Skeletal muscle satellite cell (primary cell): ENCODE measurements at regions not wholly inside any gene's neighbourhood (a gene's known extent, or its start where the extent isn't known, plus 50 kb on each side); places are given as distances from the start of the nearest gene placed in this dataset.

Experiments used
- H3K27me3 ChIP-seq: 2 replicates; pipeline ENCODE4 v1.7.0; 2013; ENCODE audit warnings: low read length; ENCODE audit not compliant: control insufficient read depth, insufficient read depth
- H3K36me3 ChIP-seq: 2 replicates; pipeline ENCODE4 v1.7.0; 2013; ENCODE audit warnings: mild to moderate bottlenecking, control low read depth, low read length; ENCODE audit not compliant: insufficient read depth
- H3K4me1 ChIP-seq: 2 replicates; pipeline ENCODE4 v1.7.0; 2013; ENCODE audit warnings: low read length; ENCODE audit not compliant: control insufficient read depth, insufficient read depth
- H3K4me2 ChIP-seq: 2 replicates; pipeline ENCODE4 v1.7.0; 2013; ENCODE audit warnings: mild to moderate bottlenecking, low read length
- H3K4me3 ChIP-seq: 2 replicates; pipeline ENCODE4 v1.7.0; 2013; ENCODE audit warnings: low read length
- H3K9ac ChIP-seq: 2 replicates; pipeline ENCODE4 v1.7.0; 2013; ENCODE audit warnings: mild to moderate bottlenecking, low read depth, low read length, moderate library complexity
- H3K9me3 ChIP-seq: replicated peaks from 2 replicates; pipeline ENCODE4 v1.7.0; 2013; ENCODE audit warnings: mild to moderate bottlenecking, control low read depth, low read length

GRCh38 chr11:131122448-131122847 is 206.2 kb upstream of the SNX19 start:
- Histone ChIP-seq H3K9me3 (no peaks in the 10 kb centered on the region), H3K27me3 (no peaks in the 10 kb centered on the region), H3K9ac (no peak overlapping the region), H3K4me1 (no peaks in the 10 kb centered on the region), H3K4me2 (no peak overlapping the region), H3K4me3 (no peak overlapping the region), H3K36me3 (no peaks in the 10 kb centered on the region)

DNA sequence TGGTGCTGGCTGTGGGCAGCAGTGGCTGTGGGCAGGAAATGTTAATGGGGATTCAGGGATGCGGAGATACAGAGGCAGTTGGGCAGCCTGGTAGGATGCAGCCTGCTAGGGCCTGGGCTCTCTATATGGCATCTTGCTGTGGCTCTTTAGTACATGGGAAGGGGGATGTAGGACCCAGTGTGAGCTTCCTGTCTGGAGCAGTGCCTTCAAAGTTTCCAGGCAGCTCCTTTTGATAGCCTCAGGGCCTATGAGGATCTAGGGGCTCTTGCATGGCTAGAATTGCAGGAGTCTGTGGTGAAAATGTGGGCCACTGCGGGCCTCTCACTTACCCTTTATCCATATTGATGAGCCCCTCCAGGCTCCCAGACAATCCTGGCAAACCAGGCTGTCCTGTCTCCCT is 213.2 kb upstream of the SNX19 start:
- Histone ChIP-seq H3K4me3 (no peak overlapping the region), H3K4me1 (no peaks in the 10 kb centered on the region), H3K4me2 (no peak overlapping the region), H3K9ac (no peak overlapping the region), H3K9me3 (no peaks in the 10 kb centered on the region), H3K27me3 (no peaks in the 10 kb centered on the region), H3K36me3 (no peaks in the 10 kb centered on the region)

GRCh38 chr11:131135611-131136010 is 219.3 kb upstream of the SNX19 start:
- H3K36me3 ChIP-seq: no peaks in the 10 kb centered on the region
- no peak overlapping the region for H3K4me3 ChIP-seq
- no peak overlapping the region for H3K4me2 ChIP-seq
- H3K27me3 ChIP-seq: no peaks in the 10 kb centered on the region
- no peak overlapping the region for H3K9ac ChIP-seq
- peaks cover 17% of the 10 kb centered on the region for H3K4me1 ChIP-seq
- no peaks in the 10 kb centered on the region for H3K9me3 ChIP-seq

DNA sequence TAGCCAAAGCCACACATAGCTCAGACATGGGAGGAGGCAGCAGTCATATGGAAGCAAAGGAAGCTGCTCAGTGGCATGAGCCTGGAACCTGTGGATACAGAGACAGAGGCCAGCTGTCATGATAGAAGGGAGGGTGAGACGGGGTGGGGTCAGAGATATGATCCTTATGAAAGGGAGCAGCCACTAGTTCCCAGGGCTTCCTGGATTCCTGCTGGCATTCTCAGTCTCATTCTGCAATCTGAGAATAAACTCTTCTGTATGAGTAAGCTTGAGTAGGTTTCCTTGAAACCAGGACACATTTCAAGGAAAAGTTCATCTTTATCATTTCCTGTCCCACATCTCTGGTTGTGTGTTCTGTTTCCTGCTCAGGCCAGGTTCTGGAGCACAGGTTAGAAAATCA is 220.2 kb upstream of the SNX19 start:
- peaks cover 17% of the 10 kb centered on the region for H3K4me1 ChIP-seq
- H3K36me3 ChIP-seq: no peaks in the 10 kb centered on the region
- H3K27me3 ChIP-seq: no peaks in the 10 kb centered on the region
- H3K9me3 ChIP-seq: no peaks in the 10 kb centered on the region
- H3K4me3 ChIP-seq: no peak overlapping the region
- H3K9ac ChIP-seq: no peak overlapping the region
- H3K4me2 ChIP-seq: no peak overlapping the region

- no peaks in the 10 kb centered on the region for H3K36me3 ChIP-seq
- no peak overlapping the region for H3K4me3 ChIP-seq
- H3K9ac ChIP-seq: no peak overlapping the region
- no peak overlapping the region for H3K4me2 ChIP-seq
- H3K27me3 ChIP-seq: no peaks in the 10 kb centered on the region
- peaks cover 17% of the 10 kb centered on the region for H3K4me1 ChIP-seq
- no peaks in the 10 kb centered on the region for H3K9me3 ChIP-seq
Measured at GRCh38 chr11:131137046-131137445, 220.8 kb upstream of the SNX19 start.

DNA sequence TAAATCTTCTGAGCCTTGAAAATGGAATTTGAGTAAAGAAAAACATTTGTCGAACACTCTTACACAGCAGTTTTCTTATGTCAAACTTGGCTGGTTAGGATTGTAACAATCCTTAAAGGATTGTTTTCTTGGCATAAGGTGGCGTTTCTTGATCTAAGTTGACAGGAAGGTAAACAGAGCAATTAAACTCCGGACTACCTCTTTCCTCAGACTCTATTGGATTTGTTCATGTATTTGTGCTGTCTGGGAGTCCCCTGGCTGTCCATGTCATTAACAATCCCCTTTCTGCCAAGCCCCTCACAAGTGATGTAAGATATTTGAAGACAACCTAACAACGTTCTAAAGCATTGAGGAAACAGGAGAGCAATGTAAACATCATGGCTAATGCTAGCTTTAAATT is 222.5 kb upstream of the SNX19 start:
- H3K9ac ChIP-seq: no peak overlapping the region

GRCh38 chr11:131145791-131146190 is 224.6 kb upstream of the NTM start:
- Histone ChIP-seq H3K4me2 (no peak overlapping the region), H3K9me3 (no peaks in the 10 kb centered on the region), H3K4me1 (peaks cover 10% of the 10 kb centered on the region), H3K4me3 (no peak overlapping the region), H3K36me3 (no peaks in the 10 kb centered on the region), H3K9ac (no peak overlapping the region), H3K27me3 (peaks cover 6% of the 10 kb centered on the region)

More for the DNA sequence above, 222.5 kb upstream of the SNX19 start:
- no peaks in the 10 kb centered on the region for H3K36me3 ChIP-seq
- H3K4me1 ChIP-seq: peaks cover 17% of the 10 kb centered on the region
- H3K27me3 ChIP-seq: peaks cover 6% of the 10 kb centered on the region
- H3K4me2 ChIP-seq: no peak overlapping the region
- no peaks in the 10 kb centered on the region for H3K9me3 ChIP-seq
- H3K4me3 ChIP-seq: no peak overlapping the region

GRCh38 chr11:131146827-131147490 is 223.5 kb upstream of the NTM start:
- Histone ChIP-seq H3K4me2 (no peak overlapping the region), H3K9me3 (no peaks in the 10 kb centered on the region), H3K27me3 (peaks cover 6% of the 10 kb centered on the region)

DNA sequence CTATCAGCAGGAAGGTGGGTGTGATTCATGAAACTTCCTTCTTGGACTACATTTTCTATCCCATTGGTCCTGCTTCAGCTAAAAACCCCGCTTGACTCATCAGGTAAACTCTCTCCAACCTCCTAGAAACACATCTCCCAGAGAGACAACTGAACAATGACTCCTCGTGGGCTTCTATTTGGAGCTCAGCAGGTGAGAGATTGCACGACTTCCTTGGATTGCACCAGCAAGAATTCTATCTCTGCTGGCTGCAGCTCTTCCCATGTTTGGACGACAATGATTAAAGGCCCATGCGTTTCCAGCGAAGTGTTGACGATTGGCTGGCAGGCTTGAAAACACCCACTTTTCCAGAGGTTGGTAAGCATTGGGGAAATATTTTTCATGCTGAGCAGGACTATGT is 216.1 kb upstream of the NTM start:
- Histone ChIP-seq H3K9ac (no peak overlapping the region), H3K9me3 (no peaks in the 10 kb centered on the region), H3K27me3 (no peaks in the 10 kb centered on the region), H3K4me1 (no peaks in the 10 kb centered on the region), H3K4me3 (no peak overlapping the region), H3K4me2 (no peak overlapping the region), H3K36me3 (no peaks in the 10 kb centered on the region)

More at GRCh38 chr11:131146827-131147490, 223.5 kb upstream of the NTM start:
- H3K36me3 ChIP-seq: no peaks in the 10 kb centered on the region
- H3K9ac ChIP-seq: peak overlapping the region; percentile 30
- H3K4me1 ChIP-seq: peaks cover 10% of the 10 kb centered on the region
- no peak overlapping the region for H3K4me3 ChIP-seq

DNA sequence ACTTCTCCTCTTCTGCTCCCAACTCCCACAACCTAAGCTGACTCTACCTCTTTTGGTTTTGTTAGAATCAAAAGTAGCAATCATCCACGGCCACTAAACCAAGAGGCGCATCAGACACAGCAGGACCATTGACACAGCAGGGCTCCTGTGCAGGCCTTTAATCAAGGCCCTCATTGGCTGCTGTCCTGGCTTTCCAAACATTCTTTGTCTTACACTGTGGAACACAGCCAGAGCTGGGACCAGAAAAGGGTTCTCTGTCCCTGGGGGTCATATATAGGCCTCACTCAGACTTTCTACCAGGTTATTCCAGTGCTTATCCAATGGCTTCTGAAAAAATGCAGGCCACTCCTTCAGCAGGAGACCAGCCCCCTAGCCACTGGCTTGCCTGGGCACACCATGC is 212.7 kb upstream of the NTM start:
- no peak overlapping the region for H3K9ac ChIP-seq

DNA sequence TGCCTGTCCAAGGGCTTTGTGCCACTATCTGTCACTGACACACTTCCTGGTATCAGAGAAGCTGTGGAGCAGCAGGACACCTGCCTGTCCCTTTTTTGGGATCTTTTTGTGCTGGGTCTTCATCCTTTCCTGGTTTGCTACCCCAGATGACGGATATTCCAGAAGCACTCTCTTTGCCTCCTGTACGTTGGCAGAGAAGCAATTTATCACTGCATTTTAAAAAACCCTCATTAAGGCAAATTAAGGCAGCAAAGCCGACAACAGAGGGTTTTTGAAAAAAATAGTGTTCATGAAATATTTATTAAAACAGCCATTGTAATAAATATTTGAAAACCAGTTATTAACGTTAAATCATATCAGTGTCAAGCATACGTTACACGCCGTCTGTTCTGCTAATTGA is 209.6 kb upstream of the NTM start:
- Histone ChIP-seq H3K4me3 (no peak overlapping the region), H3K4me1 (no peaks in the 10 kb centered on the region)

More for the DNA sequence above, 212.7 kb upstream of the NTM start:
- peaks cover 16% of the 10 kb centered on the region for H3K27me3 ChIP-seq
- no peak overlapping the region for H3K4me3 ChIP-seq
- H3K9me3 ChIP-seq: no peaks in the 10 kb centered on the region
- H3K4me1 ChIP-seq: no peaks in the 10 kb centered on the region
- H3K36me3 ChIP-seq: no peaks in the 10 kb centered on the region
- H3K4me2 ChIP-seq: no peak overlapping the region

GRCh38 chr11:131163613-131164012 is 206.8 kb upstream of the NTM start:
- Histone ChIP-seq H3K9me3 (no peaks in the 10 kb centered on the region), H3K4me3 (no peak overlapping the region), H3K4me2 (no peak overlapping the region), H3K36me3 (no peaks in the 10 kb centered on the region), H3K9ac (no peak overlapping the region), H3K27me3 (peaks cover 16% of the 10 kb centered on the region), H3K4me1 (no peaks in the 10 kb centered on the region)

More for the DNA sequence above, 209.6 kb upstream of the NTM start:
- no peaks in the 10 kb centered on the region for H3K9me3 ChIP-seq
- no peaks in the 10 kb centered on the region for H3K36me3 ChIP-seq
- H3K27me3 ChIP-seq: peaks cover 16% of the 10 kb centered on the region
- no peak overlapping the region for H3K9ac ChIP-seq
- H3K4me2 ChIP-seq: no peak overlapping the region
